SK-MEL-5 (cell line): ENCODE measurements at regions not wholly inside any gene's neighbourhood (a gene's known extent, or its start where the extent isn't known, plus 50 kb on each side); places are given as distances from the start of the nearest gene placed in this dataset.
"Not testable (repeated sequence)": the region's sequence is repeated elsewhere in the genome, so short reads cannot be mapped to it uniquely, and the experiment has no call there.

Source experiments
- DNase-seq: peaks from one replicate; pipeline ENCODE4 v3.0.0-alpha.2; 2016; ENCODE audit warnings: low read depth, low spot score
- in situ Hi-C: cut with HindIII; loops from 2 replicates; pipeline ENCODE4 v1.10.0; 2016; ENCODE audit warnings: low sequenced_read_pairs, high pct_unique_total_duplicates, low pct_unique_long_range_greater_than_20kb

DNA sequence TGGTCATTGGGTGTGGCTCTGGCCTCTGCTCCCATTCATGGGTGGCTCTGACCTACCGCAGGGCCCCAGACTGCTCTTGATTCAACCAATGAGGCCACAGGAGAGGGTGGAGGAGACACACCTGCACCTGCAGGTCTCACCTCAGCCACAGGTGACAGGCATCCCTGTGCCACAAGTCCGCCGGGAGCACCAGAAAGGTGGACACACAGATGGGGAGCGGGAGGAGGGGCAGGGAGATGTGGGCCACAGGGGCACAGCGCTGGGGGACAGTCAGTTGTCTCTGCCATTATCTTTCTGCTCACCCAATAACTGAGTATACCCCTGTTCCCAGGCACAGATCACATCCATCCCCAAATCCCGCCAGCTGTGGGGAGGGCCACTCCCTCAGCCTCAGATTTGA lies 189.1 kb upstream of the SALL3 start:
- in situ Hi-C loops = no loop called here
- no peak for DNase-seq

DNA sequence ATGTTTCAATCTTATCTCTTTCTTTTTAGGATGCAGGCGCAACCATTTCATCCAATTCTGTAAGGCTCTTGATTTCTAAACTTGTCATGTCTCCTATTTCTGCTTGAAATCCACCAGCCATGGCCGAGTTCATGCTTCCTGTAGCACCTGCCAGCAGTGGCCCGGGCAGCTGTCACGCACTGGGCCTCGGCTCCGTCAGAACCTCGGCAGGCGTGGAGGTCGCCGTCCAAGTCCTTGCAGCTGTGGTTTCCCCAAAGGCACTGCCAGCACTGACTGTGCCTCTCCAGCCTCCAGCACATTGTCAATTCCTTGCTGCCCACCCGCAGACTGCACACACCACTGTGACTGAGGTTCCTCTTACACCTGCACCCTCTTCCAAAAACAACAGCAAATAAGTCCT lies 188.7 kb upstream of the SALL3 start:
- no peak for DNase-seq
- in situ Hi-C loops = no loop called here

DNA sequence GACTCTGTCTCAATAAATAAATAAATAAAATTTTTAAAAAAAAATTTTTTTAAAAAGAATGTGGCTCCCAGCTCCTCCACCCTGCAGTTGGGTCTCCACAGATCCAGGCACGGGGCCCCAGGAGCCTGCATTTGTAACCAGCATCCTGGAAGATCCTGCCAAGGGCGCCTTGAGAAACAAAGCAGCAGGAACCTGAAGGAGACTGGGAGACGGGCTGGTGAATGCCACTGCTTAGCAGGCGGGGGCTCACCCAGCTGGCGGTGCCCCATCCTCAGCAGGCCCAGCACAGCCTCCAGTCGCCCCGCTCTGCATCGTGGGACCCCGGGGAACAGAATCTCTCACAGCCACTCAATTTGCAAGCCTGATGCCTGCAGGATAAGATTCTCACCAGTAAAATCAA lies 187.5 kb upstream of the SALL3 start:
- in situ Hi-C loops = no loop called here

DNA sequence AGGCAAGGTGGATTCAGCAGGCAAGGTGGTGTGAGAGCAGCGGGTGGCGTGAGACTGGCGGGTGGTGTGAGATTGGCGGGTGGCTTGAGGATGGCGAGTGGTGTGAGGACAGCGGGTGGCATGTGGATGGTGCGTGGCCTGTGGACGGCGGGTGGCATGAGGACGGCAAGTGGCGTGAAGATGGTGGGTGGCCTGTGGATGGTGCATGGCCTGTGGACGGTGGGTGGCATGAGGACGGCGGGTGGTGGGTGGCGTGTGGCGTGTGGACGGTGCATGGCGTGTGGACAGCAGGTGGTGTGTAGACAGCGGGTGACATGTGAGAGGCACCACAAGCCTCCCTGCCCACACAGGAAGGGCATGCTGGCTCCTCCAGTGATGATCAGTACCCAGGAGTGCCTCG lies 186.9 kb upstream of the SALL3 start:
- DNase-seq = no peak
- in situ Hi-C loops = no loop called here

More for the DNA sequence above, 187.5 kb upstream of the SALL3 start:
- no peak for DNase-seq

DNA sequence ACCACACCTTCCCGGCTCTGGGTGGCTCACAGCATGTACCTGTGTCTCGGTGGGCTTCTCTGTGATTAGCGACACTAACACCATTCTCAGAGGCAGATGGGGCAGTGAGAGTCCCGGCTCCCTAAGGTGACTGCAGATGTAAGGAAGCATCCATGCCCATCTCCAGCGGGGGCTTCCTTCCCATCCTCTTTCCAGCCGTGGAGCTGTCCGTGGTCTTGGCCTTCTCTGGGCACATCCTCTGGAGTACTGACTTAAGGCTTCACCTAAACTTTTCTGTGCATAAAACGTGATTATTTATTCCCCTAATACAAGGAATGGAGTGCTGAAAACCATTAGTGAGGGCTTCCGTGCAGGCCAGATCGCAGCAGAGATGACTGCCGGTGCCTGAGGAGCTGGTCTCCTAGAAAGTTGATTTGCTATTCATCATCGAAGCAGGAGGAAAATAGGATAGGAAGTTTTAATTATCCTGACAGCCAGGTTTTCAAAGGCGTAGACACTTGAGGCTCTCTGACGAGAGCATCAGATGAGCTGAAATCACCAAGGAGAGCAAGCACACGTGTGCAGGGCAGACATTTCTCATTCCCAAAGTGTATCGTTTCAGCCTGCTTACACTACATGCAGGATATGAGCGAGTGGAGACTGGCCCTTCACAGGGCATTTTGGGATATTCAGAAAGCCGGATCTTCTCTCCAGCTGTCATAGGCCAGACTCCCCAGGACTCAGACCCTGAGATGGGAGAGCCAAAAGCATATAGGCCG lies 186.1 kb upstream of the SALL3 start:
- in situ Hi-C loops = no loop called here
- no peak for DNase-seq

DNA sequence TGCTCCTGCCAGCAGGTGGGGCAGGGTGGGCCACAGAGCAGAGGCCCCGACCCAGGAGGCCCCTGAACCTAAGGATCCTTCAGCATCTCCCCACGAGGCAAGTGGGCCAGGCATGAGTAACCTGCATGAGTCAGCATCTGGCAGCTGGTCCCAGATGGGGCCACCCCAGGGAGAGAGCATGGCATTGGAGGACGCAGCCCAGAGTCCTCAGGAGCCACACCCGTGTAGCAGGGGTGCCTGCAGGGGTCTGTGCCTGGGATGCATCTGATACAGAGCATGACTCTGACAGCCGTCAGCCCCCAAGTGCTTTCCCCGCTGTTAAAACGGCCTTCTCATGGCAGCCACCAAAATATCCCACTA lies 185.6 kb upstream of the SALL3 start:
- no peak for DNase-seq
- in situ Hi-C loops = no loop called here

DNA sequence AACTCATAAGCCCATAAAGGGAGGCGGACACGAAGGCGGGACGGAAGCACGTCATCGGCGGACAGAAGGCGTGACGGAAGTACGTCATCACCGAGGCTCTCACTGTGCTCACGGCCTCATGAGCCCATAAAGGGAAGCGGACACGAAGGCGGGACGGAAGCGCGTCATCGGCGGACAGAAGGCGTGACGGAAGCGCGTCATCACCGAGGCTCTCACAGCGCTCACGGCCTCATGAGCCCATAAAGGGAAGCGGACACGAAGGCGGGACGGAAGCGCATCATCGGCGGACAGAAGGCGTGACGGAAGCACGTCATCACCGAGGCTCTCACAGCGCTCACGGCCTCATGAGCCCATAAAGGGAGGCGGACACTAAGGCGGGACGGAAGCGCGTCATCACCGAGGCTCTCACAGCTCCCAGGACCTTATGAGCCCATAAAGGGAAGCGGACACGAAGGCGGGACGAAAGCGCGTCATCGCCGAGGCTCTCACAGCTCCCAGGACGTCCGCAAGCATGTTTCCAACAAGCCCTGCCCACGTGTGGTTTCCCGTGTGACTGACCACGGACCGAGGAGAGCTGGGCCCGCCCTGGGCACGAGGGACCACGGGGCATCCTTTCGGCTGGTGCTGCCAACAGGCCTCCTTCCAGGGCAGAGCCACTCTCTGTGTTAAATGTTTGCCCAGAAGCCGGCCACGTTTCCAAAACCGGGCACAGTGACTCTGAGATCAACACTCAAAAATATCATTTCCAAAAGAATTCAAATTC lies 182.7 kb upstream of the SALL3 start:
- DNase-seq = peak; percentile 9
- in situ Hi-C loops = no loop called here

DNA sequence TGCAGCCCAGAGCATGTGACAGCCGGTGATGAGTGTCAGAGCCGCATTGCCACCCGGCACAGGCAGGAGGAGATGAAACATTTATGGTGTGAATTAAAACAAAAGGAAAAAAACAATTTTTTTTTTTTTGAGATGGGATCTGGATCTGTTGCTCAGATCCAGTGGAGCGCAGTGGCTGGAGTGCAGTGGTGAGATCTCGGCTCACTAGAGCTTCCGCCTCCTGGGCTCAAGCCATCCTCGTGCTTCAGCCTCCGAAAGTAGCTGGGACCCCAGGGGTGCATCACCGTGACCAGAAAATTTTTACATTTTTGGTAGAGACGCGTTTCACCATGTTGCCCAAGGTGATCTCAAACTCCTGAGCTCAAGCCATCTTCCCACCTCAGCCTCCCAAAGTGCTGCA lies 182.1 kb upstream of the SALL3 start:
- no peak for DNase-seq
- in situ Hi-C loops = no loop called here

DNA sequence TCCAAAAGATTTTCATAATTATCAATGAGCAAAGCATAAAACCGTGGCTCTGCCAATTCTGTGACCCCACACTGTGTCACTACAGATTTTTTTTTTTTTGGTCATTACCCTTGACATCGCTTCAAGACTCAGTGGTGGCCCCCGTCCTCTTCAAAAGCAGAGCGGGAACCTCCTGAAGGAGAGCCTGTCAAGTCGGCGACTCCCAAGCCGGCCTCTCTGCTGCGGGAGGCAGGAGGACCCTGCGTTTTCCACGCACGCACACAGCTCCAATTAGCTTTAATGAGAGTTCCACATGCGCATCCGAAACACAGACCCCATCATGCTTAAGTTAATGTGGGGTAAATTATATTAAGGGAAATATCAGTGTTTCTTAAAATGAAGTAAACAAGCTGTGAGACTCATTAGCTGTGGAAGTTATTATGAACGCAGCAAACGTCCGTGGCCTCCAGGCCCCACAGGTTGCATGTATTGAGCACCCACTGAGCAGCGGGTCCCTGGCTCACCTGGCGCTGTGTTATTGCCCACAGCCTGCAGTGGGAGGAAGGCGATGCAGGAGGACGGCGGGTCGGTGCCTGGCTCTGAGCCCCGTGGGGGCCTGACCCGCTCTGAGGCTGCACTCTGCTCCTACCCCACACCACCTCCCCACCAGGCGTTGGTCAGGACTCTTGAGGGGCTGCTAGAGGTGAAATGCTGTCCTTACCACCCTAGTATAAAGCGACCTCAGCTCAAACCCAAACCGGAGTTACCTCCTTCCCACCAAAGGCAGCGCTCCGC lies 181.0 kb upstream of the SALL3 start:
- no peak for DNase-seq
- in situ Hi-C loops = no loop called here

DNA sequence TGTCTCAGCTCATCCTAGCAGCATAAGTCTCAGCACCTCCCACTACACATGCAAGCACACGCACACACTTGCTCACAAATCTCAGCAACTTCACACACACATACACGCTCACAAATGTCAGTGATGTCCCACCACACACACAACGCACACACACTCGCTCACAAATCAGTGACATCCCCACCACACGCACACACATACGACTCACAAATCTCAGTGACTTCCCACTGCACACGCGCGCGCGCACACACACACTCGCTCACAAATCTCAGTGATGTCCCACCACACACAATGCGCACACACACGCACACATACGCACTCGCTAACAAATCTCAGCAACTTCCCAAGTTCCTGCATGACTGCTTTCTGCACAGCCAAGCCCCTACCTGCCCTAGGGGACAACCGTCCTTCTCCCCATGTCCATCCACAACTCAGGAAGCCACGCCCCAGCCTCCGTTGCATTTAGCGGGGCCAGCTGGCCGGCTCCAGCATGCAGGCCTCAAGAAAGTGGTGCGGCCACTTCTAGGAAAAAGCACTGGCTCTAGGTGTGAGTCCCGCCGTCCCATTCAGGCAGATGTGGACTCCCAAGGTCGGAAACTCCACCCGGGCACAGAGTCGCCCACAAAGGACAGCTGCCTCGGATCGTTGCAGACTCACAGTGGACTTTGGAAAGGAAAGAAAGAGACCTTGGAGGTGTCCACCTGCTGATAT lies 180.1 kb upstream of the SALL3 start:
- in situ Hi-C loops = no loop called here
- DNase-seq = no peak

DNA sequence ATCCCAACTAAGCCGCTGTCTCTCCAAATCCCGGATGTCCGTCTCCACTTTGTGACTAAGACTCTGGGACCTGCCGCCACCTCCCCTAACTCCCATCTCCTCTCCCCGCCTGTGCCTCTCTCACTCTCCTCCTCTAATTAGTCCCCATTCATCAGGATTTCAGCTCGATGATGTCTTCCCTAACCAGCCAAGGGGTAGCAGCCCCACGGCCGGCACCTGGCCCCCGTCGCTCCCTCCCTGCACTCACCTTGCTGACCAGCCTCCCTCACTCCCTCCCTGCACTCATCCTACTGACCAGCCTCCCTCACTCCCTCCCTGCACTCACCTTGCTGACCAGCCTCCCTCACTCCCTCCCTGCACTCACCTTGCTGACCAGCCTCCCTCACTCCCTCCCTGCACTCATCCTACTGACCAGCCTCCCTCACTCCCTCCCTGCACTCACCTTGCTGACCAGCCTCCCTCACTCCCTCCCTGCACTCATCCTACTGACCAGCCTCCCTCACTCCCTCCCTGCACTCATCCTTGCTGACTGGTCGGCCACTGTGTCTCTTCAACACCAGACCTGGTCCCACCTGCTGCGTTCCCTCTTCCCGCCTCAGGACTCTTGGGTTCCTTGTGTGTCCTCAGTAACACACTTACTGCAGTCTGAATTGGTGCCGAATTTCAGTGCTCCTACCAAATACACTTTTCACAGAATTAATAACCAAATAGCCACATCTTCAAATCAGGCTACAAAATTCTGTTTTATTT lies 179.3 kb upstream of the SALL3 start:
- in situ Hi-C loops = not testable (repeated sequence)

DNA sequence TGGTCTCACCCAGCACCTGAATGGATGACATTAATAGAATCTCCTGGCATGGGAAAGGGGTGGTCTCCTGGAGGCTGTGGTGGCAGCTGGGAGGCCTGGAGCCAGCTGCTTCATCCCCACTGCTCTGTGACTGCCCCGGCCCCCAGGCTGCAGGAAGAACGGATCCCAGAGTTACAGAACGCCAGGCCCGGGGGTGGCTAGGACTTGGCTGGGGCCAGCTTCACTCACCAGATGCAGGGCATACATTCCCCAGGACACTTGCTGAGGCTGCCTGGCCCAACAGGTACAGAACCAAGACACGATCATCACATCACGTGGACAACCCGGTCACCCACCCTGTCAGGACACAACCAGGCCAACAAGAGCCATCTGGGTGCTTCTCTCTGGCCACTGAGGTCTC lies 178.6 kb upstream of the SALL3 start:
- in situ Hi-C loops = no loop called here
- DNase-seq = no peak

More for the DNA sequence above, 179.3 kb upstream of the SALL3 start:
- not testable (repeated sequence) for DNase-seq

DNA sequence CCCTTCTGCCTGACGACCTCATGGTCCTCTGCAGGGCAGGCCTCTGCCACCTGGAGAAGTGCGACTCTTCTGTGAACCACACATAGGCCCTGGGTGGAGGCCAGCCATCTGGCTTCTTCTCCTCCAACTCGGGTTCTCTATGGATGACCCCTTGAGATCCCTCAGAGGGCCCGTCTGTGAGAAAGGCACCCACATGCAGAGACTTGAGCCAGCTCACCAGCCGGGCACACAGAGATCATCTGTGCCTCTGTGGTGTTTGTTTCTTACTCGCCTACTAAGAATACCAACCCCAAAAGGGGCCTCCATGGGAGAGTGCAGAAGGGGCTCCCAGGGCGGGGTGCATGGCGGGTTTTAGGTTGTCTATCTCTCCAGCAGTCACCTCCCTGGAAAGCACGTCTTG lies 176.5 kb upstream of the SALL3 start:
- no peak for DNase-seq
- in situ Hi-C loops = no loop called here

DNA sequence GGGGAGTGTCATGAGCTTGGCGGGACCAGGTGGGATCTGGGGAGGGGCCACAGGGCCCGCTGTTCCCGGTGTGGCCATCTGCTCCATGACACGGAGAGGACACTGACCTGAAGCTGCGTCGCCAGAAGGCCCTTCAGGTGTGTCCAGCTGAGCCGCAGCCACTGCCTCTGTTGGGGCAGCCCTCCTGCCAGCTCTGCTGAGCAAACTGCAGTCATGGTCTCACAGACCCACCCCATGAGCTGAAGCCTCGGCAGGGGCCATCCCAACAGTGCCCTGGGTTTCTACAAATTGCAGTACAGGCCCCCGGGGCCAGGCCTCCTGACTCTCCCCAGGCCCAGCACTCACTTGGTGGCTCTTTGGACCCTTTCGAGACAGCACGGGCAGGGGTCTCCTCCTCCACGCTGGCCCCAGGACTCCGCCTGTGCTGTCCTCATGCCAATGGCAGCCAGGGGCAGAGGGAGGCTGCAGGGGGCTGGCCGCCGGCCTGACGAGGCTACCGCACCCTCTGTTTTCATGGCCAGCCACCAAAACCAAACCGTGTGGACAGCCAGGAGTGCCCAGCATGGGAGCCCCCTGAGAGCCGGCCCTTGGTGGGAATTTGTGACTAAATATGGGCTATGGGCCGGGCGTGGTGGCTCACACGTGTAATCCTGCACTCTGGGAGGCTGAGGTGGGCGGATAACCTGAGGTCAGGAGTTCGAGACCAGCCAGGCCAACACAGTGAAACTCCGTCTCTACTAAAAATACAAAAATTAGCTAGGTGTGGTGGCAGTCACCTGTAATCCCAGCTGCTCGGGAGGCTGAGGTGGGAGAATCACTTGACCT lies 175.2 kb upstream of the SALL3 start:
- in situ Hi-C loops = no loop called here

DNA sequence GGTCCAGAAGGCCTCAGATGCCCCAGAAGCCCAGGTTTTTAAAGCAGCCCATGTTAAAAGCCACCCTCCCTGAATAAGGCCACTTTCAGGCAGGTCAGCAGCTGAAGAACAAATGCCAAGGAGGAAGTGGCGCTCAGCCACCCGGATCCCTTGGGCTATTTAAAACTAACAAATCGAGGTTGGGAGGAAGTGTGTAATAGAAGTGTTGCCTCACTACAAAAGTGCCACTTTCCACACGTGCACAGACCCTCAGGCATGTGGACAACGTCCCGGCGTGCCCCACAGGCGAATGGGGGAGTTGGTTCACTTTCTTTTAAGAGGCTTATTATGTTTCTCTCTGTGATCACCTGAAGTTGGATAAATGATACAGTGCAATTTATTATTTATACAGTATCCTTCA lies 173.8 kb upstream of the SALL3 start:
- DNase-seq = no peak
- in situ Hi-C loops = no loop called here

More for the DNA sequence above, 175.2 kb upstream of the SALL3 start:
- no peak for DNase-seq

DNA sequence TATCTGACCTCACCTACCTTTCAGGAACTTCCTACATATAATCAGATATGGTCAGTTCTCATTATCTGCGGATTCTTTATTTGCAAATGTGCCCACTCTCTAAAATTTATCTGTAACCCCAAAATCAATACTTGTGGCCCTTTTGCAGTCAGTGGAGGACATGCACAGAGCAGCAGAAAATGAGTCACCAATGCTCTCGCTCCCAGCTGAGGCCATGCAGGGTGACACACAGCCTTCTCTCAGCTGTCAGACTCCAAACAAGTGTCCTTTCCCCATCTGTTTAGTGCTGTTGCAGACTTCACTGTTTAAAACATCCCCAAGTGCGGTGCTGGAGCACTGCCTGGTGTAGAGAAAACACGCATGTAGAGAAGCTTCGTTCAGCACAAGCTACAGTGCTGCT lies 171.9 kb upstream of the SALL3 start:
- DNase-seq = no peak

DNA sequence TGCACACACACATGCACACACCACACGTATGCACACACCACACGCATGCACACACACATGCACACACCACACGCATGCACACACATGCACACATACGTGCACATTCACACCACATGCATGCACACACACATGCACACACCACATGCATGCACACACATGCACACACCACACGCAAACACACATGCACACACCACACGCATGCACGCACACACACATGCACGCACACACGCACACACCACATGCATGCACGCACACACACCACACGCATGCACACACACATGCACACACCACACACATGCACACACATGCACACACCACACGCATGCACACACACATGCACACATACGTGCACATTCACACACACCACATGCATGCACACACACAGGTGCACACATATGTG lies 169.8 kb upstream of the SALL3 start:
- DNase-seq = no peak
- in situ Hi-C loops = no loop called here

More for the DNA sequence above, 171.9 kb upstream of the SALL3 start:
- in situ Hi-C loops = no loop called here
